ENCODE measurements at regions not wholly inside any gene's neighbourhood (a gene's known extent, or its start where the extent isn't known, plus 50 kb on each side); places are given as distances from the start of the nearest gene placed in this dataset.
"Not testable (repeated sequence)": the region's sequence is repeated elsewhere in the genome, so short reads cannot be mapped to it uniquely, and the experiment has no call there.

DNA sequence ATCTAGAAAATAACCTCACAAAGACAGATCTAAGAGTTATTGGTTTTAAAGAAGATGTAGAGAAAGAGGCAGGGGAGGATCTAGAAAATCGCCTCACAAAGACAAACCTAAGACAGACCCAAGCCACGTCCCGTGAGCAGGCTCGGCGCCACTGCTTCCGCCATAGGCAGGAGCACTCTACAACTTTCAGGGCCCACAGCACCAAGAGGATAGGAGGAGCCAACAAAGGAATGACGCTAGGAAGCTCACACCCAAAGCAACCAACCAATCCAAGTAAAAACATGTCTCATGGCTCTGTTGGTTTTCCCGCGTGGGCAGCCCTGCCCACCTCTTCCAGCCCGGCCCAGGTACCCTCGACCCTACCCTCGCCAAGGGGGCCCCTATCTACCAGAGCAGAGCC, 4167.4 kb upstream of the OR11H1 start (continued):
- TF ChIP-seq, protein P1, sequence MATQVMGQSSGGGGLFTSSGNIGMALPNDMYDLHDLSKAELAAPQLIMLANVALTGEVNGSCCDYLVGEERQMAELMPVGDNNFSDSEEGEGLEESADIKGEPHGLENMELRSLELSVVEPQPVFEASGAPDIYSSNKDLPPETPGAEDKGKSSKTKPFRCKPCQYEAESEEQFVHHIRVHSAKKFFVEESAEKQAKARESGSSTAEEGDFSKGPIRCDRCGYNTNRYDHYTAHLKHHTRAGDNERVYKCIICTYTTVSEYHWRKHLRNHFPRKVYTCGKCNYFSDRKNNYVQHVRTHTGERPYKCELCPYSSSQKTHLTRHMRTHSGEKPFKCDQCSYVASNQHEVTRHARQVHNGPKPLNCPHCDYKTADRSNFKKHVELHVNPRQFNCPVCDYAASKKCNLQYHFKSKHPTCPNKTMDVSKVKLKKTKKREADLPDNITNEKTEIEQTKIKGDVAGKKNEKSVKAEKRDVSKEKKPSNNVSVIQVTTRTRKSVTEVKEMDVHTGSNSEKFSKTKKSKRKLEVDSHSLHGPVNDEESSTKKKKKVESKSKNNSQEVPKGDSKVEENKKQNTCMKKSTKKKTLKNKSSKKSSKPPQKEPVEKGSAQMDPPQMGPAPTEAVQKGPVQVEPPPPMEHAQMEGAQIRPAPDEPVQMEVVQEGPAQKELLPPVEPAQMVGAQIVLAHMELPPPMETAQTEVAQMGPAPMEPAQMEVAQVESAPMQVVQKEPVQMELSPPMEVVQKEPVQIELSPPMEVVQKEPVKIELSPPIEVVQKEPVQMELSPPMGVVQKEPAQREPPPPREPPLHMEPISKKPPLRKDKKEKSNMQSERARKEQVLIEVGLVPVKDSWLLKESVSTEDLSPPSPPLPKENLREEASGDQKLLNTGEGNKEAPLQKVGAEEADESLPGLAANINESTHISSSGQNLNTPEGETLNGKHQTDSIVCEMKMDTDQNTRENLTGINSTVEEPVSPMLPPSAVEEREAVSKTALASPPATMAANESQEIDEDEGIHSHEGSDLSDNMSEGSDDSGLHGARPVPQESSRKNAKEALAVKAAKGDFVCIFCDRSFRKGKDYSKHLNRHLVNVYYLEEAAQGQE (IDR thresholded peaks at IDR 0.05; ENCODE audit: borderline replicate concordance), result no peak
- TF ChIP-seq, protein P1 (CRISPR knock-in tag; IDR thresholded peaks at IDR 0.05; ENCODE audit: low read depth), result no peak
- TF ChIP-seq KHSRP (IDR thresholded peaks at IDR 0.05), result no peak
- TF ChIP-seq, protein P2, sequence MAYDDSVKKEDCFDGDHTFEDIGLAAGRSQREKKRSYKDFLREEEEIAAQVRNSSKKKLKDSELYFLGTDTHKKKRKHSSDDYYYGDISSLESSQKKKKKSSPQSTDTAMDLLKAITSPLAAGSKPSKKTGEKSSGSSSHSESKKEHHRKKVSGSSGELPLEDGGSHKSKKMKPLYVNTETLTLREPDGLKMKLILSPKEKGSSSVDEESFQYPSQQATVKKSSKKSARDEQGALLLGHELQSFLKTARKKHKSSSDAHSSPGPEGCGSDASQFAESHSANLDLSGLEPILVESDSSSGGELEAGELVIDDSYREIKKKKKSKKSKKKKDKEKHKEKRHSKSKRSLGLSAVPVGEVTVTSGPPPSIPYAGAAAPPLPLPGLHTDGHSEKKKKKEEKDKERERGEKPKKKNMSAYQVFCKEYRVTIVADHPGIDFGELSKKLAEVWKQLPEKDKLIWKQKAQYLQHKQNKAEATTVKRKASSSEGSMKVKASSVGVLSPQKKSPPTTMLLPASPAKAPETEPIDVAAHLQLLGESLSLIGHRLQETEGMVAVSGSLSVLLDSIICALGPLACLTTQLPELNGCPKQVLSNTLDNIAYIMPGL (CRISPR knock-in tag; IDR thresholded peaks at IDR 0.05), result no peak
- no peak for TF ChIP-seq POLR2G (IDR thresholded peaks at IDR 0.05; ENCODE audit: low read depth, low read length)

DNA sequence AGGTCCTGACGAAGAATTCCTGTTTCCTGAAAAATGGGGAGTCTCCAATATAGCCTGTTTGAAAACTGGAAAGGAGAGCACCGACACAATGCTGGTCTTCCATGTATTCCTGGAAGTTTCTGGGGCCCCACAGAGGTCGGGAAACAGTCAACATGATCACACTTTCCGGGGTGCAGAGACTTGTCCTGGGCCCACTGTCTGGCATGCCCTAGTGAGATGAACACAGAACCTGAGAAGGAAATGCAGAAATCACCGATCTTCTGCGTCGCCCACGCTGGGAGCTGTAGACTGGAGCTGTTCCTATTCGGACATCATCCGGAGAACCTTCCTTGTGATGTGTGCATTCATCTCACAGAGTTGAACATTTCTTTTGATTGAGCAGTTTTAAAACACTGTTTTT, 4166.5 kb upstream of the OR11H1 start:
- H3K27me3 ChIP-seq (ENCODE audit: control insufficient read depth in 2 of 2, insufficient read depth in 2 of 2, low read length in 2 of 2); CTCF ChIA-PET (ENCODE audit: low intra/inter-chr PET ratio); ATAC-seq; DNase-seq (ENCODE audit: extremely low read depth in 1 of 4, low spot score in 3 of 4); H3K27ac ChIP-seq (ENCODE audit: extremely low read depth, low read depth, low read length); intact Hi-C loops (cut with micrococcal nuclease); H3K79me2 ChIP-seq (ENCODE audit: control insufficient read depth, insufficient read depth, low read length); H3K9me3 ChIP-seq (replicated peaks; ENCODE audit: control insufficient read depth, insufficient read depth, low read depth, low read length); H3K36me3 ChIP-seq (ENCODE audit: control insufficient read depth, insufficient read depth, low read length); H3K4me3 ChIP-seq; H3K9me1 ChIP-seq (ENCODE audit: control insufficient read depth, insufficient read depth, low read length); H2AFZ ChIP-seq (ENCODE audit: low read depth, low read length); H3K4me2 ChIP-seq (ENCODE audit: insufficient read depth, low read length); H4K20me1 ChIP-seq (replicated peaks; ENCODE audit: control insufficient read depth, insufficient read depth, low read length); FAIRE-seq; H3K4me1 ChIP-seq (replicated peaks in 1 of 2; ENCODE audit: control insufficient read depth in 2 of 2, insufficient read depth in 2 of 2, low read length in 2 of 2); in situ Hi-C loops (cut with MboI); H3K9ac ChIP-seq (ENCODE audit: insufficient read depth in 1 of 2, low read depth in 2 of 2, low read length in 2 of 2); BruUV-seq (replicated peaks); POLR2A ChIA-PET: not testable (repeated sequence)
- WGBS (ENCODE audit: insufficient coverage, low coverage, missing lambda C conversion rate), result under 1% methylated on average over 10 of the region's 10 CpGs
